H1 (cell line): ENCODE measurements at regions not wholly inside any gene's neighbourhood (a gene's known extent, or its start where the extent isn't known, plus 50 kb on each side); places are given as distances from the start of the nearest gene placed in this dataset.

Experiments used
- CTCF ChIA-PET: fragments of 300-600 bp; sonication (Branson Sonifier 250); formaldehyde crosslinking; loops from one replicate; lab custom pipeline; 2021; ENCODE audit not compliant: partially characterized antibody; lab: Charles Lee
- POLR2A ChIA-PET: fragments of 300-600 bp; sonication (Branson Sonifier 250); formaldehyde crosslinking; loops from one replicate; lab custom pipeline; 2021; ENCODE audit warnings: inconsistent platforms; ENCODE audit not compliant: partially characterized antibody; lab: Charles Lee
- DNase-seq, 2 experiments: peaks; one replicate each; pipeline versions ENCODE4 v3.0.0 to v3.0.0-alpha.2; 2010 to 2022; ENCODE audit warnings: low spot score in 2 of 2, low read depth in 1 of 2, mixed read lengths in 1 of 2
- FAIRE-seq: peaks from 2 replicates; lab custom pipeline; 2011; peaks lifted over from hg19 to GRCh38; lab: Jason Lieb, UNC
- H2AFZ ChIP-seq: 2 replicates; pipeline ENCODE4 v1.8.1; 2012; ENCODE audit warnings: low read length, inconsistent platforms
- H2AK5ac ChIP-seq: 2 replicates; pipeline ENCODE4 v1.6.1; 2013; ENCODE audit warnings: low read depth, low read length
- H2BK120ac ChIP-seq: replicated peaks from 2 replicates; pipeline ENCODE3; 2013; ENCODE audit warnings: low read depth, low read length, inconsistent platforms
- H2BK12ac ChIP-seq: 2 replicates; pipeline ENCODE4 v1.6.1; 2013; ENCODE audit warnings: low read depth, low read length
- H2BK15ac ChIP-seq: 2 replicates; pipeline ENCODE4 v1.6.1; 2013; ENCODE audit warnings: low read length
- H2BK20ac ChIP-seq: 2 replicates; pipeline ENCODE4 v1.6.1; 2013; ENCODE audit warnings: low read length
- H2BK5ac ChIP-seq: 2 replicates; pipeline ENCODE4 v1.6.1; 2013; ENCODE audit warnings: low read depth, low read length
- H3K14ac ChIP-seq: 2 replicates; pipeline ENCODE4 v1.6.1; 2013; ENCODE audit warnings: inconsistent platforms; ENCODE audit not compliant: insufficient read length
- H3K18ac ChIP-seq: 2 replicates; pipeline ENCODE4 v1.6.1; 2013; ENCODE audit warnings: low read length; ENCODE audit errors: extremely low read depth
- H3K23ac ChIP-seq: 2 replicates; pipeline ENCODE4 v1.6.1; 2013; ENCODE audit warnings: inconsistent platforms; ENCODE audit not compliant: insufficient read length
- H3K23me2 ChIP-seq: 2 replicates; pipeline ENCODE4 v1.6.1; 2013; ENCODE audit warnings: low read depth, low read length
- H3K27ac ChIP-seq: 2 replicates; pipeline ENCODE4 v1.6.1; 2011; ENCODE audit warnings: low read depth, low read length, inconsistent platforms
- H3K27me3 ChIP-seq, 4 experiments: replicated peaks in 1 of 4; 1 replicate in 1 of 4; 2 replicates in 3 of 4; pipeline versions ENCODE4 v1.6.1 to v1.8.1; 2011 to 2013; ENCODE audit warnings: low read length in 3 of 4, mild to moderate bottlenecking in 3 of 4, inconsistent platforms in 2 of 4, mixed read lengths in 2 of 4, moderate library complexity in 1 of 4; ENCODE audit not compliant: control insufficient read depth in 3 of 4, insufficient read depth in 3 of 4; ENCODE audit errors: extremely low read depth in 1 of 4
- H3K36me3 ChIP-seq, 4 experiments: 2 replicates each; pipeline versions ENCODE4 v1.6.1 to v1.8.1; 2011 to 2013; ENCODE audit warnings: mild to moderate bottlenecking in 4 of 4, low read length in 3 of 4, moderate library complexity in 2 of 4, control low read depth in 1 of 4, inconsistent platforms in 1 of 4; ENCODE audit not compliant: insufficient read depth in 4 of 4, control insufficient read depth in 2 of 4
- H3K4ac ChIP-seq: replicated peaks from 2 replicates; pipeline ENCODE3; 2013; ENCODE audit warnings: low read length, low read depth, mixed read lengths, inconsistent platforms; ENCODE audit not compliant: insufficient read length
- H3K4me1 ChIP-seq, 4 experiments: replicated peaks in 1 of 4; 1 replicate in 1 of 4; 2 replicates in 3 of 4; pipeline versions ENCODE4 v1.6.1 to v1.8.1; 2011 to 2013; ENCODE audit warnings: low read length in 3 of 4, inconsistent platforms in 2 of 4, mixed read lengths in 1 of 4; ENCODE audit not compliant: insufficient read depth in 4 of 4, control insufficient read depth in 3 of 4
- H3K4me2 ChIP-seq, 2 experiments: 2 replicates each; pipeline versions ENCODE4 v1.6.1 to v1.8.1; 2011 to 2013; ENCODE audit warnings: low read depth in 2 of 2, low read length in 2 of 2, control low read depth in 1 of 2, inconsistent platforms in 1 of 2, mild to moderate bottlenecking in 1 of 2; ENCODE audit not compliant: insufficient read depth in 1 of 2
- H3K4me3 ChIP-seq, 4 experiments: fragments of 200-600, 300-600 bp in 1 of 4; sonication (generic), shearing (Covaris generic), sonication (Bioruptor Twin) in 1 of 4; 2 replicates each; pipeline versions ENCODE4 v1.5.1 to v1.8.1; 2011 to 2016; ENCODE audit warnings: low read length in 4 of 4, low read depth in 3 of 4, control low read depth in 2 of 4, inconsistent platforms in 2 of 4, mild to moderate bottlenecking in 2 of 4, mixed read lengths in 1 of 4, moderate library complexity in 1 of 4; ENCODE audit not compliant: insufficient read depth in 2 of 4; ENCODE audit errors: extremely low read depth in 1 of 4
- H3K56ac ChIP-seq: replicated peaks from 2 replicates; pipeline ENCODE3; 2013; ENCODE audit warnings: low read depth, mild to moderate bottlenecking, mixed read lengths, low read length, inconsistent platforms; ENCODE audit not compliant: insufficient read length
- H3K79me1 ChIP-seq: 2 replicates; pipeline ENCODE4 v1.6.1; 2013; ENCODE audit warnings: low read depth, low read length, control low read depth
- H3K79me2 ChIP-seq, 2 experiments: 2 replicates each; pipeline versions ENCODE4 v1.6.1 to v1.8.1; 2012 to 2013; ENCODE audit warnings: low read length in 2 of 2, mild to moderate bottlenecking in 2 of 2, inconsistent platforms in 1 of 2; ENCODE audit not compliant: insufficient read depth in 2 of 2, control insufficient read depth in 1 of 2
- H3K9ac ChIP-seq, 4 experiments: replicated peaks in 1 of 4; 1 replicate in 1 of 4; 2 replicates in 3 of 4; pipeline versions ENCODE4 v1.6.1 to v1.8.1; 2011 to 2013; ENCODE audit warnings: low read depth in 3 of 4, low read length in 3 of 4, control low read depth in 2 of 4, mild to moderate bottlenecking in 2 of 4, moderate library complexity in 2 of 4, inconsistent platforms in 1 of 4; ENCODE audit errors: extremely low read depth in 1 of 4
- H3K9me3 ChIP-seq, 2 experiments: 2 replicates each; pipeline versions ENCODE4 v1.6.1 to v1.8.1; 2012 to 2013; ENCODE audit warnings: mild to moderate bottlenecking in 2 of 2, moderate library complexity in 2 of 2, control low read depth in 1 of 2, inconsistent platforms in 1 of 2, low read depth in 1 of 2, low read length in 1 of 2, mixed read lengths in 1 of 2; ENCODE audit not compliant: insufficient read depth in 2 of 2
- H4K20me1 ChIP-seq, 2 experiments: replicated peaks in 1 of 2; 2 replicates each; pipeline versions ENCODE3 to v1.8.1; 2011 to 2013; ENCODE audit warnings: inconsistent platforms in 2 of 2, low read length in 2 of 2, mild to moderate bottlenecking in 1 of 2; ENCODE audit not compliant: insufficient read depth in 2 of 2, control insufficient read depth in 1 of 2
- H4K5ac ChIP-seq: 2 replicates; pipeline ENCODE4 v1.6.1; 2013; ENCODE audit warnings: low read length, low read depth, mixed read lengths, inconsistent platforms; ENCODE audit not compliant: insufficient read length
- H4K8ac ChIP-seq: 2 replicates; pipeline ENCODE4 v1.8.0; 2013; ENCODE audit warnings: mild to moderate bottlenecking, moderate library complexity, low read length, inconsistent platforms; ENCODE audit not compliant: insufficient read depth; ENCODE audit errors: extremely low read depth
- H4K91ac ChIP-seq: replicated peaks from 2 replicates; pipeline ENCODE3; 2013; ENCODE audit warnings: low read length, mixed read lengths, inconsistent platforms; ENCODE audit not compliant: insufficient read length
- ATF3 ChIP-seq: IDR thresholded peaks from 2 replicates; pipeline ENCODE4 v1.6.1; 2011; ENCODE audit warnings: low read depth, mild to moderate bottlenecking, low read length; ENCODE audit not compliant: insufficient read depth
- CBX8 ChIP-seq: fragments of 300-800, 300-1000 bp; sonication (generic); IDR thresholded peaks from 2 replicates; pipeline ENCODE4 v1.7.1; 2016; ENCODE audit warnings: low read depth, low read length, borderline replicate concordance
- EZH2 ChIP-seq: fragments of 200-600 bp; sonication (generic); IDR thresholded peaks from 2 replicates; pipeline ENCODE4 v1.7.1; 2012; ENCODE audit warnings: low read depth, mild to moderate bottlenecking, moderate library complexity, low read length, inconsistent platforms; ENCODE audit not compliant: severe bottlenecking
- GABPA ChIP-seq: IDR thresholded peaks from 2 replicates; pipeline ENCODE4 v1.6.1; 2011; ENCODE audit warnings: mild to moderate bottlenecking, low read length, moderate library complexity, borderline replicate concordance; ENCODE audit not compliant: insufficient read depth
- JUND ChIP-seq: IDR thresholded peaks from 2 replicates; pipeline ENCODE4 v1.6.1; 2011; ENCODE audit warnings: mild to moderate bottlenecking, improper control_type of control experiment, low read length
- NRF1 ChIP-seq: IDR thresholded peaks from 2 replicates; pipeline ENCODE4 v1.6.1; 2011; ENCODE audit warnings: mild to moderate bottlenecking, low read depth, low read length, improper control_type of control experiment
- TAF1 ChIP-seq: IDR thresholded peaks from 2 replicates; pipeline ENCODE4 v1.6.1; 2011; ENCODE audit warnings: mild to moderate bottlenecking, low read depth, low read length
- TAF7 ChIP-seq: optimal IDR thresholded peaks from 2 replicates; pipeline ENCODE3; 2011; ENCODE audit warnings: low read depth, mild to moderate bottlenecking, inconsistent platforms, low read length, moderate library complexity, borderline replicate concordance
- YY1 ChIP-seq: IDR thresholded peaks from 2 replicates; pipeline ENCODE4 v1.6.1; 2011; ENCODE audit warnings: low read depth, mild to moderate bottlenecking, low read length
- ZNF274 ChIP-seq: IDR thresholded peaks from 2 replicates; pipeline ENCODE4 v1.7.0; 2012; ENCODE audit warnings: low read length, borderline replicate concordance; ENCODE audit errors: extremely low read depth
- TF ChIP-seq, protein P1 (sequence below): IDR thresholded peaks from 2 replicates; pipeline ENCODE4 v1.6.1; 2012; ENCODE audit warnings: inconsistent platforms
- TF ChIP-seq, protein P2 (sequence below), 3 experiments: IDR thresholded peaks; 1 replicate in 2 of 3; 2 replicates in 1 of 3; pipeline versions ENCODE4 v1.5.1 to v1.6.1; 2011; ENCODE audit warnings: low read length in 3 of 3, mild to moderate bottlenecking in 3 of 3, inconsistent platforms in 2 of 3, low read depth in 1 of 3, moderate library complexity in 1 of 3; ENCODE audit not compliant: insufficient read depth in 1 of 3; ENCODE audit errors: control extremely low read depth in 1 of 3

DNA sequence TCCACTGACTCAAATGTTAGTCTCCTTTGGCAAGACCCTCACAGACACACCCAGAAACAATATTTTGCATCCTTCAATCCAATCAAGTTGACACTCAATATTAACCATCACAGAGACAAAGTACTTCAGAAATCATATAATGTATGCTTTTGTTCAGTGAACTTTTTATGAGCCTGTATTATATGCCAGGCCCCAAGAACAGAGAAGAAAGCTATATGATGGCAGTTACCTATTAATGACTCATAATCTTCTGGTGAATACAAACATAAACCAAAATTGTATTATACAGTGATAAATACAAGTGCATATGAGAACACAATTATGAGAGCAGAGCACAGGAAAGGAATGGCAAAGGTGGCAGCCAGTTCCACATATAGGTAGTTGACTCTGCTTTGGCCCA lies 852.0 kb upstream of the EPHA5 start:
- no peaks in the 10 kb centered on the region for H3K4me1 ChIP-seq
- H3K18ac ChIP-seq, result no peak overlapping the region
- H2BK120ac ChIP-seq, result no peak overlapping the region
- no peaks in the 10 kb centered on the region for H3K27me3 ChIP-seq
- H3K23me2 ChIP-seq, result no peaks in the 10 kb centered on the region
- H3K79me1 ChIP-seq, result no peaks in the 10 kb centered on the region
- no peak overlapping the region for H2AFZ ChIP-seq
- POLR2A ChIA-PET, result no interaction called here
- H4K91ac ChIP-seq, result no peak overlapping the region
- H3K9me3 ChIP-seq, result no peaks in the 10 kb centered on the region; a peak in 1 of 4 replicates
- no peak overlapping the region for H4K8ac ChIP-seq
- no peak overlapping the region for H2BK15ac ChIP-seq
- FAIRE-seq (no peak), DNase-seq (no peak)
- H2AK5ac ChIP-seq, result no peak overlapping the region
- no peak overlapping the region for H2BK12ac ChIP-seq
- no peaks in the 10 kb centered on the region for H4K20me1 ChIP-seq
- no peak overlapping the region for H2BK5ac ChIP-seq
- no peak overlapping the region for H3K4ac ChIP-seq
- no peak overlapping the region for H3K9ac ChIP-seq
- no peaks in the 10 kb centered on the region for H3K36me3 ChIP-seq
- no peak overlapping the region for H3K4me2 ChIP-seq
- no peak overlapping the region for H3K4me3 ChIP-seq
- H4K5ac ChIP-seq, result no peak overlapping the region
- no peak overlapping the region for H3K56ac ChIP-seq
- H3K79me2 ChIP-seq, result no peaks in the 10 kb centered on the region
- no peak overlapping the region for H3K14ac ChIP-seq
- H3K23ac ChIP-seq, result no peak overlapping the region
- CTCF ChIA-PET, result no interaction called here
- H3K27ac ChIP-seq, result no peak overlapping the region
- no peak overlapping the region for H2BK20ac ChIP-seq
- TF ChIP-seq ATF3 (no peak), GABPA (no peak), TAF1 (no peak), YY1 (no peak), ZNF274 (no peak), TAF7 (no peak), CBX8 (no peak), EZH2 (no peak), JUND (no peak), NRF1 (no peak)
- TF ChIP-seq, protein P1, sequence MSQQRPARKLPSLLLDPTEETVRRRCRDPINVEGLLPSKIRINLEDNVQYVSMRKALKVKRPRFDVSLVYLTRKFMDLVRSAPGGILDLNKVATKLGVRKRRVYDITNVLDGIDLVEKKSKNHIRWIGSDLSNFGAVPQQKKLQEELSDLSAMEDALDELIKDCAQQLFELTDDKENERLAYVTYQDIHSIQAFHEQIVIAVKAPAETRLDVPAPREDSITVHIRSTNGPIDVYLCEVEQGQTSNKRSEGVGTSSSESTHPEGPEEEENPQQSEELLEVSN, result no peak
- TF ChIP-seq, protein P2, sequence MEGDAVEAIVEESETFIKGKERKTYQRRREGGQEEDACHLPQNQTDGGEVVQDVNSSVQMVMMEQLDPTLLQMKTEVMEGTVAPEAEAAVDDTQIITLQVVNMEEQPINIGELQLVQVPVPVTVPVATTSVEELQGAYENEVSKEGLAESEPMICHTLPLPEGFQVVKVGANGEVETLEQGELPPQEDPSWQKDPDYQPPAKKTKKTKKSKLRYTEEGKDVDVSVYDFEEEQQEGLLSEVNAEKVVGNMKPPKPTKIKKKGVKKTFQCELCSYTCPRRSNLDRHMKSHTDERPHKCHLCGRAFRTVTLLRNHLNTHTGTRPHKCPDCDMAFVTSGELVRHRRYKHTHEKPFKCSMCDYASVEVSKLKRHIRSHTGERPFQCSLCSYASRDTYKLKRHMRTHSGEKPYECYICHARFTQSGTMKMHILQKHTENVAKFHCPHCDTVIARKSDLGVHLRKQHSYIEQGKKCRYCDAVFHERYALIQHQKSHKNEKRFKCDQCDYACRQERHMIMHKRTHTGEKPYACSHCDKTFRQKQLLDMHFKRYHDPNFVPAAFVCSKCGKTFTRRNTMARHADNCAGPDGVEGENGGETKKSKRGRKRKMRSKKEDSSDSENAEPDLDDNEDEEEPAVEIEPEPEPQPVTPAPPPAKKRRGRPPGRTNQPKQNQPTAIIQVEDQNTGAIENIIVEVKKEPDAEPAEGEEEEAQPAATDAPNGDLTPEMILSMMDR (IDR thresholded peaks at IDR 0.05; ENCODE audit: control extremely low read depth in 1 of 3, insufficient read depth in 1 of 3, low read depth in 1 of 3, low read length in 3 of 3), result no peak
